ENCODE measurements at regions not wholly inside any gene's neighbourhood (a gene's known extent, or its start where the extent isn't known, plus 50 kb on each side); places are given as distances from the start of the nearest gene placed in this dataset.

DNA sequence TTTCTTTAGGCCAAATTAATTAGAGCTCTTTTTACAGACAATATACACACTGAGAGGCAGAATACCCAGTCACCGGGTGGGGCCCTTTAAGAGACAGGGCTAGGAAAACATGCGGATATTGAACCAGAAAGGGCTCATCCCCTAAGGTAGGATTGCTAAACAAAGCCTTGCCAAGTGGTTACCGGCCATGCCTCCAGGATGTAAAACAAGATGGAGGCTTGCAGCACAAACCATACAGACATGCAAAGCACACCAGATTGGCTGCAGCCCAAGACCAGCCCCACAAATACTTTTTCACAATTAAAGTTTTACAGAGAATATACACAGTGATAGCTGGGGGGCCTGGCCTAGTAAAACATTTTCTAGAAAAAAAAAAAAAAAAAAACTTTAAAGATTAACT, 210.0 kb downstream of the KLHL4 start:
- DNase-seq, result no peak

DNA sequence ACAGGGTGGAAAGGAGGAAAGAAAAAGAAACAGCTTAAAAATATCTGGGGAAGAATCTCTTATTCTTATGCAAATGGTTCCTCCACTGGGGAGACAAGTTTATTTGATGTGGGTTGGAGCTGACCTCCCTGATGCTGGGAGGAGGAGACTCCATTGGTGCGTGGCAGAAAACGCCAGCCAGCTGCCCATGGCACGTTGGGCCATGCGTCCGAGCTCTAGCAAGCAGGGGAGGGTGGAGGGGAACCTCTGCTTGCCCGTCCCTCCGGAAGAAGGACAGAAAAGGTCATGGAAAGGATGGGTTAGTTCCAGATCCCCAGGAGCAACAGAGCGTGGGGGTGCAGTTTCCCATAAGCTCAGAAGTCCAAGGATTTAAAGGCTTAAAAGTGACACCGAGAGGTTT, 210.4 kb downstream of the KLHL4 start:
- DNase-seq, result no peak

DNA sequence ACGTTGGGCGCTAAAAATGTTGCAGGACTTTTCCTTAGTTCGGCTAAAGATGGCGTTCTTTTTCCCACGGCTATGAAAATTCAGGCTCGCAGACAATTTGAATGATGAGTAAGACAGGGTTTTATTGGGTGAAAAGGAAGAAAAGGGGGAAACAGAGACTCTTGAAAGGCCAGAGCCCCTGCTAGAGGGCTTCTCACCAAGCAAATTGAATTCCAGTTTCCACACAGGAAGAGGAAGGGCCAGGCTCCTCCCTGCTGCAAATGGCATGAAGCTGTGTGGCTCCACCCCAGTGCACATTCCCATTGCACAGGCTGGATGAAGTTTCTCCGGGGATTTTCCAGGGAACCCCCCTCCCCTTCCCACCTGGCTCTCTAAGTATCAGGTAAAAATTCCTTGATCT, 210.9 kb downstream of the KLHL4 start:
- DNase-seq, result no peak

DNA sequence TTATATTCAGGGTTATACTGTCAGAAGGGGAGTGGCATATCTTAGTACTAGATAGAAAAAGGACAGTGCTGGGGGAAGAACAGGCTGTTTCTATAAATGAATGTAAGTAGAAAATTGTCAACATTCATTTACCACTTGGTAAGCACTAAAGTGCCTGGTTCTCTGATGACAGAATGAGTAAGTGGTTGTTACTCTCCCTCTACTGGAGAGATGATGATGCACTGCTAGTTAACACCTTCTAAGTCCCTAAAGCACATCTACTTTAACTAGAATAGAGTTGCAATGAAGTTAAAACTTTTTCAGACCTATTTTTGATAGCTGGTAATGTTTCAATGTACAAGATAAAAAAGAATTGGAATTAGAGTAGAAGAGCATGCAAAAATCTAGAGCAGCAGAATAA, 214.5 kb downstream of the KLHL4 start:
- no peak for DNase-seq

DNA sequence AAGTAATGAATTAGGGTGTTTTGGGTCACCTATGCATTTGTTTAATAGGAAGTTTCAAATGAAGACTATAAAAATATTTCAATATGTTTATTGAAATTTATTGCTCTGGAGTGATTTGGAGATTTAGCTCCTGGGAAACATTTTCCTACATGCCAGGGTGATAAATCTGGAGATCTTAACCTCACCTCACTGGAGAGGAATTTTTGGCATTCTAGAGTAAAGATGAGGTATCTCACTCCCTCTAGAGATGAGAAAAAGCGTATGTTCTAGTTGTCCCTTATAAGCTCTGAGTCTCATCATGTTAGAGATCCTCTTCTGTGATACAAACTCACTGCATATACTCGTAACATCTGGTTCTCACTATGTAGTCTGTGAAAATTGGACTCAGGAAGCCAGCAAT, 219.0 kb downstream of the KLHL4 start:
- no peak for DNase-seq

DNA sequence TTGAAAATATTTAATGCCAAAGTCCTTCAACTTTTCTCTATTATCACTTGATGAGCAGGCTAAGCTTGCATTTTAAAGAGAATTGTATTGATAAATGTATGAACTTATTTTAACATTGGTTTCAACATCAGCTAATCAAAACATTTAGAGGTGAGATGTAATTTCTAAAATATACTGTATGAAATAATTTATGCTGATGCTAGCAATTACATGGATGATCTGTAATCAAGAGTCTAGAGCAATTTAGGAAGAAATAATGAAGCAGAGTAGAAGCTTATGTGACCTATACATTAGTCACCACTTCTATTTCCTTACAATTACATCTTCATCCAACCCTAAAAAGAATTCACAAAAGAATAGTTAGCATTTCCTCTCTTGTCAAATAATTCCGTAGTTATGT, 226.8 kb downstream of the KLHL4 start:
- no peak for DNase-seq

DNA sequence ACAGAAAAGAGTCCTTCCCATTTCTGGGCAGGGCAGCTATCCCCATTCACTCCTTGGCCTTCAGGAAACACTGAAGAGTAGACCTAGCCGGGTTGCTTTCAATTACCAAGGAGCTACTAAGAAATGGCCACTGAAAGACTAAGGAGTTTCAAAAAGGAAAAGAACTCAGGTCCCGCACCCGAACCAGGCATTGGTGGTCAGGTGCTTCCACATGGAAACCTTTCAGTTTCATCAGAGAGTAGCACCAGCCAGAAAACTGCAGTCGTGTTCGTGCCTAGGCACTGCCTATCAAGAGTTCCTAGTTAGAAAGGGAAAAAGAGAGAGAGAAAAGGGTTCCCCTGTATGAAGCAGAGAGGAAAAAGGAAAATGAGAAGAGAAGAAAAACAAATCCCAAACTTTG, 237.9 kb downstream of the KLHL4 start:
- no peak for DNase-seq

DNA sequence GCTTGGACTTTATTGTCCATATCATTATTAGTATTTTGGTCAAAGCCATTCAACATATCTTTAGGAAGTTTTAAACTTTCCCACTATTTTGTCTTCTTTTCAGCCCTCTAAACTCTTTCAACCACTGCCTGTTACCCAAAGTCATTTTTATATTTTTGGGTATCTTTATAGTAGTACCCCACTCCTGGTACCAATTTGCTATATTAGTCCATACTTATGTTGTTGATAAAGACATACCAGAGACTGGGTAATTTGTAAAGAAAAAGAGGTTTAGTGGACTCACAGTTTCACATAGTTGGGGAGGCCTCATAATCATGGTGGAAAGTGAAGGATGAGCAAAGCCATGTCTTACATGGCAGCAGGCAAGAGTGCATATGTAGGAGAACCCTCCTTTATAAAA, 271.4 kb downstream of the KLHL4 start:
- DNase-seq, result no peak

DNA sequence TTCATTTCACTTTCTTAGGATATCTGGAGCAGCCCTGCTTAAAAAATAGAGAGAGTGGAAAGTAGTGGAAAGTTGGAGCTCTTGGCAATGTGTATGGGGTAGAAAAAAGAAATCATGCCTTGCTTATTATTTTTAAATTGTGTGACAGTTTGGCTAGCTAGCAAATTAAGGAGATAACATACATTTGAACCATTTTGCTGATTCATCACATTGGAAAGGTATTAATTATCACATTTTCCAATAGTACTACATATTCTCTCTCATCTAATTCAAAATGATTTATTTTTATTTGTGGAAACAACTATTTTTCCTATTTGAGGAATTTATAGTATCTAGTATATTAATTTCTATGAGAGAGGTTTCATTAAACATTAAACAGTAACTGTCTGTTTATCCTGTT, 280.4 kb downstream of the KLHL4 start:
- DNase-seq, result no peak

DNA sequence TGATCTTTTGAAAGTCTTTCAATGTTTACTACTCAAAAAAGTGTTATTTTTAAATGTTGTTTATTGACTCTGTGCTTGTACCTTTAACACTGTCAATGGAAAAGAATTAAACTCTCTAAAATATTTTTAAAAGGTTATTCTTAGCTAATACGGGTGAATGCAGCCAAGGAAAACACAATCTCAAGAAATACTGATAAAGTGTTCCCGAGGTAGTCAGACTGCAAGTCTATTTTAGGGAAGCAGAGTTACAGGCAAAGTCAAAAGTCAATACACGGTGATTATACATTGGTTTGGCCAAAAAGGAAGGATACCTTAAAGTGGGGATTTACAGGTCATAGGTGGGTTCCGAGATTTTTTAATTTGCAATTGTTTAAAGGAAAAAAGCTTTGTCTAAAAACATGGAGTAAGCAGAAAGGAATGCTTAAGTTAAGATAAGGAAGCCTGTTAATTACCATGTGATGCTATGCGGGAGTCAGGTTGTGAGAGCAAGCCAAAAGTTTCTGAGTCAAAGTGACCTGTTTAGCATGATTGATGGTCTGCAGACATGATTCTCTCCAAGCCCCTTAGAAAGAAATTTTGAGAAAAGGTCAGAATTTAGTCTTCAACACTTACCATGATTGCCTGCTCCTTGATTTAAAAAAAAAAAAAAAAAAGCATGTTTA, 288.4 kb downstream of the KLHL4 start:
- DNase-seq, result no peak

DNA sequence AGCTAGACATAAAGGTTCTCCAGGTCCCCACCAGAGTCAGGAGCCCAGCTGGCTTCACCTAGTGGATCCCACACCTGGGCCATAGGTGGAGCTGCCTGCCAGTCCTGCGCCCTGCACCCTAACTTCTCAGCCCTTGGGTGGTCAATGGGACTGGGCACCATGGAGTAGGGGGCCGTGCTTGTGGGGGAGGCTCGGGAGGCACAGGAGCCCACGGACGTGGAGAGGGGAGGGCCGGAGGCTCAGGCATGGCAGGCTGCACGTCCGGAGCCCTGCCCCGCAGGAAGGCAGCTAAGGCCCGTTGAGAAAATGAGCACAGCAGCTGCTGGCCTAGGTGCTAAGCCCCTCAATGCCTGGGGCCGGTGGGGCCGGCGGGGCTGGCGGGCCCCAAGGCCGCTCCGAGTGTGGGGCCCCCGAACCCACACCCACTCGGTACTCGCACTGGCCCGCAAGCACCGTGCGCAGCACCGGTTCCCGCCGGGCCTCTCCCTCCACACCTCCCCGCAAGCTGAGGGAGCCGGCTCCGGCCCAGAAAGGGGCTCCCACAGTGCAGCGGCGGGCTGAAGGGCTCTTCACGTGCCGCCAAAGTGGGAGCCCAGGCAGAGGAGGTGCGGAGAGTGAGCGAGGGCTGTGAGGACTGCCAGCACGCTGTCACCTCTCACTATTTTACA, 291.1 kb downstream of the KLHL4 start:
- DNase-seq, result no peak

DNA sequence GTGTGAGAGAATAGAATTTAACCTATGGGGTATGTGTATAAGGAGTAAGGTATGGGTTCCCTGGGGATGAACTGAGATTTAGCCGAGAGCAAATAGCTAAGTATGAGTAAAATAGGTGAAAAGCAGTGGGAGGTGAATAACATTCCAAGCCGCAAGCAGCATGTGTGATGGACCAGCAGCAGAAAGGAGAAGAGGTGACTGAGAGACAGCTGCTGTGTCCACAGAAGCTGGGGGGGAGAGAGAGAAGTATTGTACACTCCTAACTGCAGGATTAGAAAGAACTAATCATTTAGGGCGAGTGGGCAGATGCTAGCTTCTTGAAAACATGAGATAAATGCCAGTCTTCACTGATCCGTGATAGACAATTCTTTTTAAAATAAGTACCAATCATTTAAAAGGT, 296.0 kb downstream of the KLHL4 start:
- no peak for DNase-seq

DNA sequence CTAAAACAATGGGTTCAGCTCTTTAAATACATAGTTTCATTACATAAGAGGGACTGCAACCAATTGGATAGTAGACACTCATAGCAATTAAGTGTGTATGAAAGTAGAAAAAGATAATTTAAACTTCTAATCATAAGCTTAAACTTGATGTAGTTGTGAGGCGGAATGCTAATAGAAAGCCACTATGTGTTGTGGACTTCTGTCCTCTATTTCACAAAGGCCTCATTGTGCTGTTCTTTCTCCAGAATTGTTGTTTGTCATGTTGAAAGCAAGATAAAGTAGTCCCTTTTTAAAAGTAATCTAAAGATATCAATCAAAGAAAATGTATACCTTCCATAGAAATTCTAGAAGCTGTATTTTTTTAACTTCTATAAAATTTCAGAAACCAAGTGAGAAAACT, 329.4 kb downstream of the KLHL4 start:
- DNase-seq, result no peak

DNA sequence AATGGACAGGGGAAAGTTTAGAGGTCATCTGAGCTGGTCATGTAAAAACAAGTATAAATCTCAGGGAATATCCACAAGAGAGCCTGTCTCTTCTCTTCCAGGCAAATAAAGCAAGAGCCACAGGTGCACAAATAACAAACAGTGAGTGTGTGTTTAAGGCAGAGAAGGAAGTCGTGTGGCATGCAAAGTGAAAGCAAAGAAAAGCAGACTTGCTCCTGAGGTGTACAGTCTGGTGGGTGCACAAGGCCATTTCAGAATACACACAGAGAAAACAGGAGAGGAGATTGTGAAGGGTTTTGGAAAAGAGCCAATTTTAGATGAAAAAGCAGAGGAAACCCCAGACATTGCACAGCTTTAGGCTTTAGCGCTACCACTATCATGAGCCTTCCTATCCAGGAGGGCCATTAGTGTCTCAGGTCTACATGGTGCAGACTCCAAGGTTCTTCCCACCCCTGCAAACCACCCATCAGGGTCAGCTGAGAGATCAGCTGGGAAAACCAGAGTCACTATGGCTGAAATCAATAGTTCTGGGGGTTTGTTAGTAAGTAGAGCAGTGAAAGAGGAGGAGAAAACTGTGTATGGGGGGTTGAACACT, 355.8 kb downstream of the KLHL4 start:
- no peak for DNase-seq

DNA sequence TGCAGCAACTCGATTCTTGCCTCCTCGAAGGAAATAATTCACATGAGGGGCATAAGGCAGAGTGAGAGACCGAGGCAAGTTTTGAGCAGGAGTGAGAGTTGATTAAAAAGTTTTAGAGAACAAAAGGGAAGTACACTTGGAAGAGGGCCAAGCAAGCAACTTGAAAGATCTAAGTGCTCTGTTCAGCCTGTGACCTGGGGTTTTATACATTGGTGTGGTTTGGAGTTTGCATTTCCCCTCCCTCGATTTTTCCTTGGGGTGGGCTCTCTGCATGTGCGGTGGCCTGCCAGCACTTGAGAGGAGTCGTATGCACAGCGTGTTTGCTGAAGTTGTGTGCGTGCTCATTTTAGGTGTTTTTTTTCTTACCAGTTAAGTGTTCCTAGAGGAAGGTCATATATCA, 356.4 kb downstream of the KLHL4 start:
- no peak for DNase-seq

DNA sequence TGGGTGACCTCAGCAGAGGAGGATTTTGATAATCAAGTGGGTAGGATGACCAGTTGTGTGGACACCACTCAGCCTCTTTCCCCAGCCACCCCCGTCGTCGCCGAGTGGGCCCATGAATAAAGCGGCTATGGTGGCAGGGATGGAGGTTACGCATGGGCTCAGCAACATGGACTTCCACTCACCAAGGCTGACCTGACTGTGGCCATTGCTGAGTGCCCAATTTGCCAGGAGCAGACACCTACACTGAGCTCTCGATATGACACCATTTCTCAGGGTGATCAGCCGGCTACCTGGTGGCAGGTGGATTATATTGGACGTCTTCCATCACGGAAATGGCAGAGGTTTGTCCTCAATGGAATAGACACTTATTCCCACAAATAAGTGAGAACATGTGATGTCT, 361.3 kb downstream of the KLHL4 start:
- DNase-seq, result no peak

DNA sequence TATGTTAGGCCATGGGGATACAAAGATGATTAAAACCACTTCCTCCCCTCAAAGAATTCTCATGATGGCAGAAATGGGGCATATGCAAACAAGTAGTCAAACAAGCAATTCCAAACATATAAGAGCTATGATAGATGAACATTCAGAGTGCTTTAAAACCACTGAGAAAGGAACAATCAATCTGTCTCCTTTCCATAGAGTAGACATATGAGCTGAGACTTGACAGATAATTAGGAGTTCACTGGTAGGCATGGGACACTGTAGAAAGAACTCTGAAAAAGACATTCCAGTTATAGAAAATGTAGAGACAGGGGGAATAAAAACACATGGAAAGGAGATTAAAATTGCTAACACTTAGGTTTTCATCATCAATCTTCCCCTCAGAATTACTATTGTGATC, 372.8 kb downstream of the KLHL4 start:
- DNase-seq, result no peak

DNA sequence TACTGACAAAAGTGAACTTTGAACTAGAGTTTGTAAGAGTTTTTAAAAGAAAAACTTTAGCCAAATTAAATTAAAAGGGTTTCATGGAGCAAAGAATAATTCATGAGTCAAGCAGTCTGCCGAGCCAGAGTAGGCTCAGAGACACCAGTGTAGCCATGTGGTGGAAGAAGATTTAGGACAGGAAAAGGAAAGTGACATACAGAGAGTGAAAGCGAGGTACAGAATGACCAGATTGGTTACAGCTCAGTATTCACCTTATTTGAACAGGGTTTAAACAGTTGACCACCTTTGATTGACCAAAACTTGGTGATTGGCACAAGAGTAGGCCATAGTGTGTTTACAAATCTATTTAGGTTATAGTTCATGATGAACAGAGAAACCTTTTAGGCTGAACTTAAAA, 377.8 kb downstream of the KLHL4 start:
- no peak for DNase-seq

DNA sequence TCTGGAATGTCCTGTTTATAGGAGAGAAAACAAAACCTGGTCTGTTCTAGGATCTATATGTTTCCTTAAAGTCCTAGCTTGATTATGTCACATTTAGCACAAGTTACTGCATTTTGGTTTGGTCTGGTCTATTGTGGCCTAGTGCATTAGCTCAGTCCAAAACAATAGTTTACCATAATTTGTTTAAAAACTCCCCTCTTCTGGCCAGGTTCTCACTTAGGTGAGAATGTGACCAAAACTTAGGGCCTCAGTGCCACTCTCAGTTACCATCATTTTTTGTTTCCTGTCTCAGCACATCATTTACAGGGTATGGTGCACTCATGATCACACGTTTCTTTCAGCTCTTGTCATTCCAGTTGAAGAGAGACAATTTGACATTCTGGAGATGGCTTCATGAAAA, 378.5 kb downstream of the KLHL4 start:
- DNase-seq, result no peak

DNA sequence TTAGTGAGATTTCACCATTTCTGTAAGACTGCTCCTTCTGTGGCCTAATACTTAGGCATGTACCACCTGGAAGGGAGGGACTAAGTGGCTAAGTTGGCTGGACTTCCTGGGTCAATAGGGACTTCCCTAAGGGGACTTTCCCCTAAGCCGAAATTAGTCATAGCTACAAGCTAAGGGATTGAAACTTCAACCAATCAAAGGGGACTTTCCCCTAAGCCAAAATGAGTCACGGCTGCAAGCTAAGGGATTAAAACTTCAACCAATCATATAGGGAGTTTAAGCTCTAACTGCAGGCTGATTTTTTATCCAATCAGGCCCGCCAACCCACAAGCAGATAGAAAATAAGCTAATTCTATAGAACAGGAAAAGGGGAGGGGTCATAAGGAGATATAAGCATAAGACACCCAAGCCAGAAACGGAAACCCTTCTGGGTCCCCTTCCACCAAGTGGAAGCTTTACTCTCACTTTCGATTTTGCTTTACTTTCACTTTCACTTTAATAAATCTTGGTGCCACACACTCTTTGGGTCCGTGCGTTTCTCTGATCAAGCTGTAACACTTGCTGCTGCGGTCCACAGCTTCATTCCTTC, 382.8 kb downstream of the KLHL4 start:
- peak in 1 of 2 experiments; percentile 1 for DNase-seq

DNA sequence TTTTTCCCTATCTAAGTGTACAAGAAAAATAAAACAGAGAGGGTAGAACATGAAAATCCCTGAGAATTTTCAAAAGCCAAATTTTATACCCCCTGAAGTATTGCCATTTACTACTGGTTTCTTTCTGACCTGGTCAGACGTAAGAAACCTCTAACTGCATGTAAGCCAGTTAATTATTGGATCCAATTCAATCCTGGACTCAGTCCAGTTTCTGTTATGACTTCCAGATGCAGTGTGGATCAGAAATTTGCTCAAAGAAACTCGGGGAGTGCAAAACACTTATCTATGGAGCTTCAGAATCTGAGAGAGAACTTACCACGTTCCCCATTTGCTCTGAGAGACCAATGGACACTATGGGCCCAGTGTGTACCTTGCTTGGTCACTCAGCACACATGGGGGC, 383.5 kb downstream of the KLHL4 start:
- no peak for DNase-seq

DNA sequence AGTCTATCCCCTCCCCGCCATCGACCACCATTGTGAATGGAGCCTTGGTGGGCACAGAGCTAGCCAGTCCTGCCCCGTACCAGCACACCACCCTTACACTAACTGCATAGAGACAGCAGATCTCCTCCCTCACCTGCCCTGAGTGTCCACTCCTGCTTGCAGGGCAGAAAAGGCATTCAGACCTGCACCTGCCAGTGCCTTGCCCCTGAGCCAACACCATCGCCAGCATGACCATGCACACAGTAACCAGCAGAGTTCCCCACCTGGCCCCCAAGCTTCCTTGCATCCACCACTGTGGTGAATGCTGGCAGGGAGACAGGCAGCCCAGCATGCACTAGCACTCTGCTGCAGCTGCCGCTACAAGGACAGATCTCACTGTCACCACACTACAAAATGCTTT, 397.1 kb downstream of the KLHL4 start:
- no peak for DNase-seq

DNA sequence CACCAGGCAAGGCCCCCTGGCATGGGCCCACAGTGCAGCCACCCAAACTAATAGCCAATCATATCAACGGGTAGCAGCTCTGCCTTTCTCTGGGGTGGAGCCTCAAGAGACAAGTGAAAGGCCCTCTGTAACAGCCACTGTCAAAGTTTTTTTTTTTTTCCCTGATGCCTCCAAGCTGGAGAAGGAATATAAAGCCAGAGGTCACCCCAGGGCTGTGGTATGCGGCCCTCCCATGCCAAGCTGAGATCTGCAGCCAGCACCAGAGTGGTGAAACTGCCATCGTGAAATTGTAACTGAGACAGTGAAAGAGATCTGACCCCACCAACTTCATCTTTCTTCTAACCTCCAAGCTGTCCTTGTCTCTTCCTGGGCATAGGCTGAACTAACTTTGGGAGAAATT, 407.0 kb downstream of the KLHL4 start:
- DNase-seq, result no peak

DNA sequence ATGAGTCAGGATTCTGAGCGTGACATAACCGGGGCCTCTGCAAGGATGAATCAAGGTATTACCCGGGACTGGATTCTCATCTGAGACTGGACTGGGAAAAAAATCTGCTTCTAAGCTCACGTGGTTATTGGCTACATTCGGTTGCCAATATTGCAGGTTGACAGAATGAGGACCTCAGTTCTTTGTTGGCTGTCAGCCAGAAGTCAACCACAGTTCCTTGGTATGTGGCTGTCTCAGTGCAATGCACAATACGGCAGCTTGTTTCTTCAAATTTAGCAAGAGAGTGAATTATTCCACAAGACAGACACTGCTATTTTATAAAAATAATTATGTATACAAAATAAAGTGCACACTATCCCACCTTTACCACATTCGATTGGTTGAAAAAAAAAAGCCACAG, 424.2 kb downstream of the KLHL4 start:
- DNase-seq, result no peak

All from stimulated activated CD4-positive, alpha-beta T cell treated with anti-CD3 and anti-CD28 coated beads, Interleukin-4, amount 100 ng/mL, for 4 hours (primary cell).